Activated T-helper 1 cell treated with anti-CD3 and anti-CD28 coated beads, Interleukin-12 subunit alpha, Interleukin-12 subunit beta, Interleukin-2, Interleukin-4 antibody, amounts not matched to agents 30 ng/mL and 10 ng/mL and 1 ng/mL, durations not matched to agents 14 hours and 24 hours and 36 hours (primary cell): ENCODE measurements at regions not wholly inside any gene's neighbourhood (a gene's known extent, or its start where the extent isn't known, plus 50 kb on each side); places are given as distances from the start of the nearest gene placed in this dataset.
"Not testable (repeated sequence)": the region's sequence is repeated elsewhere in the genome, so short reads cannot be mapped to it uniquely, and the experiment has no call there.

Experiments used
- DNase-seq: peaks from one replicate; pipeline ENCODE4 v3.0.0; 2021; ENCODE audit warnings: low spot score
- H3K27ac Mint-ChIP-seq: one replicate; pipeline ENCODE4 v1.8.0; 2021; ENCODE audit warnings: mild to moderate bottlenecking, mixed read lengths
- H3K27me3 Mint-ChIP-seq: one replicate; pipeline ENCODE4 v1.8.0; 2022; ENCODE audit warnings: mild to moderate bottlenecking, moderate library complexity, mixed read lengths; ENCODE audit not compliant: insufficient read depth
- H3K36me3 Mint-ChIP-seq: one replicate; pipeline ENCODE4 v1.8.0; 2021; ENCODE audit warnings: low read depth, mixed read lengths
- H3K4me1 Mint-ChIP-seq: one replicate; pipeline ENCODE4 v1.8.0; 2021; ENCODE audit warnings: low read depth, mixed read lengths
- H3K4me3 Mint-ChIP-seq: one replicate; pipeline ENCODE4 v1.8.0; 2021; ENCODE audit warnings: mild to moderate bottlenecking, moderate library complexity, mixed read lengths
- H3K9me3 Mint-ChIP-seq: one replicate; pipeline ENCODE4 v1.8.0; 2021; ENCODE audit warnings: mixed read lengths
- intact Hi-C: fragments of 100-400 bp; cut with micrococcal nuclease; formaldehyde crosslinking; loops from one replicate; pipeline ENCODE4 v1.15.1; 2024

GRCh38 chr6:6469074-6469473 is 119.4 kb upstream of the LY86 start:
- intact Hi-C loops, result no loop called here
- H3K4me3 Mint-ChIP-seq, result no peak overlapping the region
- H3K27ac Mint-ChIP-seq, result no peak overlapping the region

GRCh38 chr6:6470123-6470522 is 118.4 kb upstream of the LY86 start:
- intact Hi-C loops, result no loop called here
- H3K36me3 Mint-ChIP-seq, result no peaks in the 10 kb centered on the region
- H3K4me3 Mint-ChIP-seq, result no peak overlapping the region
- H3K4me1 Mint-ChIP-seq, result no peaks in the 10 kb centered on the region
- DNase-seq, result no peak
- H3K27ac Mint-ChIP-seq, result no peak overlapping the region
- no peaks in the 10 kb centered on the region for H3K9me3 Mint-ChIP-seq
- peaks cover 13% of the 10 kb centered on the region for H3K27me3 Mint-ChIP-seq

More at GRCh38 chr6:6469074-6469473, 119.4 kb upstream of the LY86 start:
- H3K27me3 Mint-ChIP-seq, result peaks cover 18% of the 10 kb centered on the region
- H3K9me3 Mint-ChIP-seq, result no peaks in the 10 kb centered on the region
- DNase-seq, result no peak
- H3K4me1 Mint-ChIP-seq, result no peaks in the 10 kb centered on the region
- no peaks in the 10 kb centered on the region for H3K36me3 Mint-ChIP-seq

GRCh38 chr6:6471276-6471675 is 117.2 kb upstream of the LY86 start:
- intact Hi-C loops, result no loop called here

GRCh38 chr6:6474170-6474920 is 114.2 kb upstream of the LY86 start:
- H3K4me1 Mint-ChIP-seq, result no peaks in the 10 kb centered on the region

More at GRCh38 chr6:6471276-6471675, 117.2 kb upstream of the LY86 start:
- no peak for DNase-seq
- H3K4me3 Mint-ChIP-seq, result no peak overlapping the region
- H3K27ac Mint-ChIP-seq, result no peak overlapping the region
- H3K27me3 Mint-ChIP-seq, result peaks cover 9% of the 10 kb centered on the region
- no peaks in the 10 kb centered on the region for H3K36me3 Mint-ChIP-seq
- H3K4me1 Mint-ChIP-seq, result no peaks in the 10 kb centered on the region
- H3K9me3 Mint-ChIP-seq, result no peaks in the 10 kb centered on the region

GRCh38 chr6:6479785-6480184 is 108.7 kb upstream of the LY86 start:
- DNase-seq, result no peak
- intact Hi-C loops, result no loop called here
- H3K36me3 Mint-ChIP-seq, result no peaks in the 10 kb centered on the region
- no peak overlapping the region for H3K4me3 Mint-ChIP-seq
- no peaks in the 10 kb centered on the region for H3K9me3 Mint-ChIP-seq
- peaks cover 27% of the 10 kb centered on the region for H3K27me3 Mint-ChIP-seq
- no peaks in the 10 kb centered on the region for H3K4me1 Mint-ChIP-seq
- H3K27ac Mint-ChIP-seq, result no peak overlapping the region

More at GRCh38 chr6:6474170-6474920, 114.2 kb upstream of the LY86 start:
- Mint-ChIP-seq H3K4me3 (no peak overlapping the region), H3K27ac (no peak overlapping the region), H3K27me3 (peaks cover 16% of the 10 kb centered on the region), H3K36me3 (no peaks in the 10 kb centered on the region), H3K9me3 (no peaks in the 10 kb centered on the region)
- intact Hi-C loops, result no loop called here
- DNase-seq, result no peak

GRCh38 chr6:6482256-6482655 is 106.3 kb upstream of the LY86 start:
- intact Hi-C loops, result no loop called here
- Mint-ChIP-seq H3K27ac (no peak overlapping the region), H3K27me3 (peaks cover 25% of the 10 kb centered on the region), H3K4me3 (no peak overlapping the region), H3K9me3 (no peaks in the 10 kb centered on the region), H3K36me3 (no peaks in the 10 kb centered on the region), H3K4me1 (no peaks in the 10 kb centered on the region)
- no peak for DNase-seq

- H3K36me3 Mint-ChIP-seq, result no peaks in the 10 kb centered on the region
- intact Hi-C loops, result no loop called here
- peaks cover 20% of the 10 kb centered on the region for H3K27me3 Mint-ChIP-seq
- no peak overlapping the region for H3K4me3 Mint-ChIP-seq
- no peaks in the 10 kb centered on the region for H3K9me3 Mint-ChIP-seq
- H3K4me1 Mint-ChIP-seq, result no peaks in the 10 kb centered on the region
- DNase-seq, result no peak
- H3K27ac Mint-ChIP-seq, result no peak overlapping the region
Observed at GRCh38 chr6:6483168-6483567, 105.4 kb upstream of the LY86 start.

GRCh38 chr6:6483733-6484132 is 104.8 kb upstream of the LY86 start:
- H3K4me1 Mint-ChIP-seq, result no peaks in the 10 kb centered on the region

GRCh38 chr6:6484681-6485080 is 103.8 kb upstream of the LY86 start:
- H3K36me3 Mint-ChIP-seq, result no peaks in the 10 kb centered on the region
- H3K9me3 Mint-ChIP-seq, result no peaks in the 10 kb centered on the region
- intact Hi-C loops, result no loop called here
- no peak overlapping the region for H3K4me3 Mint-ChIP-seq
- no peaks in the 10 kb centered on the region for H3K4me1 Mint-ChIP-seq
- peaks cover 16% of the 10 kb centered on the region for H3K27me3 Mint-ChIP-seq
- H3K27ac Mint-ChIP-seq, result no peak overlapping the region
- DNase-seq, result no peak

More at GRCh38 chr6:6483733-6484132, 104.8 kb upstream of the LY86 start:
- DNase-seq, result no peak
- intact Hi-C loops, result no loop called here
- no peak overlapping the region for H3K4me3 Mint-ChIP-seq
- H3K27ac Mint-ChIP-seq, result no peak overlapping the region
- no peaks in the 10 kb centered on the region for H3K36me3 Mint-ChIP-seq
- peaks cover 20% of the 10 kb centered on the region for H3K27me3 Mint-ChIP-seq
- H3K9me3 Mint-ChIP-seq, result no peaks in the 10 kb centered on the region

GRCh38 chr6:6486595-6486994 is 101.9 kb upstream of the LY86 start:
- Mint-ChIP-seq H3K36me3 (no peaks in the 10 kb centered on the region), H3K27me3 (peaks cover 13% of the 10 kb centered on the region), H3K9me3 (no peaks in the 10 kb centered on the region), H3K4me1 (no peaks in the 10 kb centered on the region), H3K4me3 (no peak overlapping the region), H3K27ac (no peak overlapping the region)
- intact Hi-C loops, result no loop called here
- no peak for DNase-seq

GRCh38 chr6:6491761-6492160 is 96.8 kb upstream of the LY86 start:
- H3K4me1 Mint-ChIP-seq, result no peaks in the 10 kb centered on the region
- H3K4me3 Mint-ChIP-seq, result no peak overlapping the region
- no peaks in the 10 kb centered on the region for H3K9me3 Mint-ChIP-seq
- H3K27me3 Mint-ChIP-seq, result peaks cover 3% of the 10 kb centered on the region
- H3K36me3 Mint-ChIP-seq, result no peaks in the 10 kb centered on the region
- DNase-seq, result no peak
- H3K27ac Mint-ChIP-seq, result no peak overlapping the region
- intact Hi-C loops, result no loop called here

- Mint-ChIP-seq H3K9me3 (no peaks in the 10 kb centered on the region), H3K27ac (no peak overlapping the region), H3K36me3 (no peaks in the 10 kb centered on the region), H3K27me3 (peaks cover 3% of the 10 kb centered on the region), H3K4me3 (no peak overlapping the region), H3K4me1 (no peaks in the 10 kb centered on the region)
- intact Hi-C loops, result no loop called here
- DNase-seq, result no peak
Observed at GRCh38 chr6:6492675-6493074, 95.8 kb upstream of the LY86 start.

- H3K4me3 Mint-ChIP-seq, H3K36me3 Mint-ChIP-seq, H3K27ac Mint-ChIP-seq, DNase-seq, intact Hi-C loops, H3K4me1 Mint-ChIP-seq, H3K9me3 Mint-ChIP-seq, H3K27me3 Mint-ChIP-seq: not testable (repeated sequence)
Observed at GRCh38 chr6:6494139-6494538, 94.4 kb upstream of the LY86 start.

GRCh38 chr6:6494677-6495076 is 93.8 kb upstream of the LY86 start:
- Mint-ChIP-seq H3K9me3 (no peaks in the 10 kb centered on the region), H3K27ac (no peak overlapping the region), H3K4me1 (no peaks in the 10 kb centered on the region), H3K27me3 (peaks cover 13% of the 10 kb centered on the region), H3K36me3 (no peaks in the 10 kb centered on the region), H3K4me3 (no peak overlapping the region)
- intact Hi-C loops, result no loop called here
- DNase-seq, result no peak
